OCI-LY7 (cell line): ENCODE measurements at regions not wholly inside any gene's neighbourhood (a gene's known extent, or its start where the extent isn't known, plus 50 kb on each side); places are given as distances from the start of the nearest gene placed in this dataset.

Source experiments
- BruUV-seq: library from RNA; stranded (reverse); fragments of 400-500 nt; replicated peaks from 2 replicates; lab custom pipeline; 2021; lab: Mats Ljungman, UMichigan
- CTCF ChIA-PET: fragments of 300-600 bp; sonication (Branson Sonifier 250); formaldehyde crosslinking; loops from one replicate; lab custom pipeline; 2022; ENCODE audit warnings: antibody characterized with exemption; ENCODE audit not compliant: unreplicated experiment; lab: Charles Lee
- POLR2A ChIA-PET: fragments of 300-600 bp; sonication (Branson Sonifier 250); formaldehyde crosslinking; loops from one replicate; lab custom pipeline; 2022; ENCODE audit warnings: antibody characterized with exemption; lab: Charles Lee
- DNase-seq: peaks from one replicate; pipeline ENCODE4 v3.0.0-alpha.2; 2015; ENCODE audit warnings: low spot score
- H2AFZ ChIP-seq: fragments of 200-600 bp; sonication (generic), shearing (Covaris generic); 2 replicates; pipeline ENCODE4 v1.6.1; 2014; ENCODE audit warnings: mild to moderate bottlenecking, antibody characterized with exemption, low read length, moderate library complexity
- H3K27ac ChIP-seq: fragments of 200-600 bp; sonication (generic); 2 replicates; pipeline ENCODE4 v1.5.1; 2014; ENCODE audit warnings: mixed run types, low read depth, mild to moderate bottlenecking, moderate library complexity, low read length, inconsistent platforms; ENCODE audit not compliant: poor library complexity, severe bottlenecking
- H3K36me3 ChIP-seq: fragments of 200-600 bp; sonication (generic); 2 replicates; pipeline ENCODE4 v1.6.1; 2014; ENCODE audit warnings: mild to moderate bottlenecking, antibody characterized with exemption, low read length, moderate library complexity, mixed read lengths; ENCODE audit not compliant: insufficient read depth
- H3K4me1 ChIP-seq: fragments of 200-600 bp; sonication (generic); 2 replicates; pipeline ENCODE4 v1.5.1; 2014; ENCODE audit warnings: mild to moderate bottlenecking, low read length; ENCODE audit not compliant: insufficient read depth, poor library complexity, severe bottlenecking
- H3K4me2 ChIP-seq: fragments of 200-600 bp; sonication (generic); 2 replicates; pipeline ENCODE4 v1.6.1; 2014; ENCODE audit warnings: mild to moderate bottlenecking, low read length
- H3K4me3 ChIP-seq: fragments of 200-600 bp; sonication (generic); 2 replicates; pipeline ENCODE4 v1.5.1; 2014; ENCODE audit warnings: mild to moderate bottlenecking, low read depth, low read length; ENCODE audit not compliant: poor library complexity, severe bottlenecking
- H3K79me2 ChIP-seq: fragments of 200-600 bp; sonication (generic); 2 replicates; pipeline ENCODE4 v1.6.1; 2016; ENCODE audit warnings: low read depth, mild to moderate bottlenecking, low read length, moderate library complexity, mixed read lengths; ENCODE audit not compliant: insufficient read depth
- H3K9me2 ChIP-seq: fragments of 200-600 bp; sonication (generic); 2 replicates; pipeline ENCODE4 v1.6.1; 2016; ENCODE audit warnings: mild to moderate bottlenecking, low read length, mixed read lengths; ENCODE audit not compliant: insufficient read depth
- H3K9me3 ChIP-seq: fragments of 200-600 bp; sonication (generic); 2 replicates; pipeline ENCODE4 v1.6.1; 2014; ENCODE audit warnings: mild to moderate bottlenecking, mixed run types, low read length, mixed read lengths
- H4K20me1 ChIP-seq: fragments of 200-600 bp; sonication (generic); 2 replicates; pipeline ENCODE4 v1.6.1; 2014; ENCODE audit warnings: mild to moderate bottlenecking, antibody characterized with exemption, low read length, moderate library complexity, mixed read lengths; ENCODE audit not compliant: insufficient read depth
- CTCF ChIP-seq: fragments of 200-600 bp; sonication (generic); conservative IDR thresholded peaks from 2 replicates; pipeline ENCODE4 v1.5.1; 2014; ENCODE audit warnings: mild to moderate bottlenecking, antibody characterized with exemption, low read length, moderate library complexity, mixed read lengths
- EZH2phosphoT487 ChIP-seq: fragments of 200-600 bp; sonication (generic); IDR thresholded peaks from 2 replicates; pipeline ENCODE4 v1.6.1; 2018; ENCODE audit warnings: low read depth, borderline replicate concordance, mild to moderate bottlenecking, mixed run types, antibody characterized with exemption, low read length, moderate library complexity, mixed read lengths
- intact Hi-C: fragments of 100-400 bp; cut with micrococcal nuclease; formaldehyde crosslinking; loops from one replicate; pipeline ENCODE4 v1.10.0; 2022; ENCODE audit not compliant: unreplicated experiment

GRCh38 chr7:41809940-41810576 is 107.2 kb upstream of the INHBA start:
- CTCF ChIA-PET, result no interaction called here
- no TSS peak for BruUV-seq
- Histone ChIP-seq H3K4me1 (no peaks in the 10 kb centered on the region), H3K4me3 (no peak overlapping the region), H3K9me3 (no peaks in the 10 kb centered on the region), H3K4me2 (no peak overlapping the region), H3K27ac (no peak overlapping the region), H3K36me3 (no peaks in the 10 kb centered on the region), H3K79me2 (no peaks in the 10 kb centered on the region), H2AFZ (no peak overlapping the region), H4K20me1 (no peaks in the 10 kb centered on the region), H3K9me2 (no peaks in the 10 kb centered on the region)
- DNase-seq, result no peak
- TF ChIP-seq EZH2phosphoT487, result no peak
- TF ChIP-seq CTCF, result no peak
- POLR2A ChIA-PET, result no interaction called here
- intact Hi-C loops, result no loop called here

- Histone ChIP-seq H3K36me3 (no peaks in the 10 kb centered on the region), H3K9me3 (no peaks in the 10 kb centered on the region), H3K79me2 (no peaks in the 10 kb centered on the region), H2AFZ (no peak overlapping the region), H4K20me1 (no peaks in the 10 kb centered on the region), H3K9me2 (no peaks in the 10 kb centered on the region), H3K4me2 (no peak overlapping the region), H3K27ac (no peak overlapping the region), H3K4me3 (no peak overlapping the region), H3K4me1 (no peaks in the 10 kb centered on the region)
- intact Hi-C loops, result no loop called here
- BruUV-seq, result no TSS peak
- ChIA-PET CTCF (no interaction called here), POLR2A (no interaction called here)
- TF ChIP-seq CTCF (no peak), EZH2phosphoT487 (no peak)
- no peak for DNase-seq
Observed at GRCh38 chr7:41809529-41809939, 106.6 kb upstream of the INHBA start.

- Histone ChIP-seq H3K4me1 (no peaks in the 10 kb centered on the region), H3K36me3 (no peaks in the 10 kb centered on the region), H3K27ac (no peak overlapping the region), H3K79me2 (no peaks in the 10 kb centered on the region), H3K4me2 (no peak overlapping the region), H4K20me1 (no peaks in the 10 kb centered on the region), H3K4me3 (no peak overlapping the region), H3K9me2 (no peaks in the 10 kb centered on the region), H3K9me3 (no peaks in the 10 kb centered on the region), H2AFZ (no peak overlapping the region)
- BruUV-seq, result no TSS peak
- ChIA-PET POLR2A (no interaction called here), CTCF (no interaction called here)
- no peak for TF ChIP-seq EZH2phosphoT487
- no peak for TF ChIP-seq CTCF
- intact Hi-C loops, result no loop called here
- DNase-seq, result no peak
Observed at GRCh38 chr7:41809116-41809515, 106.2 kb upstream of the INHBA start.
